ENCODE measurements at regions not wholly inside any gene's neighbourhood (a gene's known extent, or its start where the extent isn't known, plus 50 kb on each side); places are given as distances from the start of the nearest gene placed in this dataset.

GRCh38 chr18:65145312-65145711 is 605.5 kb upstream of the CDH7 start:
- no peak for DNase-seq (ENCODE audit: low spot score)

GRCh38 chr18:65133610-65134009 is 617.2 kb upstream of the CDH7 start:
- H3K4me3 Mint-ChIP-seq, result no peak overlapping the region
- ATAC-seq (no peak), DNase-seq (ENCODE audit: low spot score) (no peak)
- H3K4me1 Mint-ChIP-seq, result no peaks in the 10 kb centered on the region
- ChIA-PET POLR2A (no interaction called here), CTCF (no interaction called here)
- no peaks in the 10 kb centered on the region for H3K36me3 Mint-ChIP-seq
- H3K9me3 Mint-ChIP-seq, result peaks cover 6% of the 10 kb centered on the region; the same call in 1 of the 2 replicates
- no peak for TF ChIP-seq MAX (CRISPR knock-in tag; IDR thresholded peaks at IDR 0.05)
- no peak for TF ChIP-seq CDX4 (CRISPR knock-in tag; IDR thresholded peaks at IDR 0.05; ENCODE audit: borderline replicate concordance)
- no peak for TF ChIP-seq IRF1 (CRISPR knock-in tag; IDR thresholded peaks at IDR 0.05)
- TF ChIP-seq ZNF281 (CRISPR knock-in tag; IDR thresholded peaks at IDR 0.05), result no peak
- TF ChIP-seq ERG (CRISPR knock-in tag; IDR thresholded peaks at IDR 0.05), result no peak
- TF ChIP-seq ZNF425 (CRISPR knock-in tag; conservative IDR thresholded peaks at IDR 0.05), result no peak
- no peak for TF ChIP-seq IRF2 (CRISPR knock-in tag; IDR thresholded peaks at IDR 0.05; ENCODE audit: borderline replicate concordance, low read depth)
- no peak for TF ChIP-seq PREB (CRISPR knock-in tag; IDR thresholded peaks at IDR 0.05; ENCODE audit: borderline replicate concordance)
- H3K27me3 Mint-ChIP-seq (ENCODE audit: low read depth), result no peaks in the 10 kb centered on the region
- H3K27ac Mint-ChIP-seq, result no peak overlapping the region

More at GRCh38 chr18:65145312-65145711, 605.5 kb upstream of the CDH7 start:
- ATAC-seq, result no peak
- no peak overlapping the region for H3K27ac Mint-ChIP-seq
- no peaks in the 10 kb centered on the region for H3K27me3 Mint-ChIP-seq (ENCODE audit: low read depth)
- ChIA-PET POLR2A (no interaction called here), CTCF (no interaction called here)
- peaks cover 30% of the 10 kb centered on the region for H3K9me3 Mint-ChIP-seq
- H3K36me3 Mint-ChIP-seq, result no peaks in the 10 kb centered on the region
- no peaks in the 10 kb centered on the region for H3K4me1 Mint-ChIP-seq
- no peak overlapping the region for H3K4me3 Mint-ChIP-seq
- no peak for TF ChIP-seq KAT7 (CRISPR knock-in tag; IDR thresholded peaks at IDR 0.05; ENCODE audit: borderline replicate concordance)
- no peak for TF ChIP-seq ZNF423 (CRISPR knock-in tag; IDR thresholded peaks at IDR 0.05)

GRCh38 chr18:65124633-65125032 is 626.2 kb upstream of the CDH7 start:
- Mint-ChIP-seq H3K27me3 (ENCODE audit: low read depth) (no peaks in the 10 kb centered on the region; the same call in none of the 2 replicates), H3K36me3 (peaks cover 32% of the 10 kb centered on the region), H3K4me3 (no peak overlapping the region), H3K9me3 (peaks cover 70% of the 10 kb centered on the region), H3K27ac (no peak overlapping the region), H3K4me1 (no peaks in the 10 kb centered on the region)
- ATAC-seq (no peak), DNase-seq (ENCODE audit: low spot score) (no peak)
- ChIA-PET POLR2A (no interaction called here), CTCF (no interaction called here)
- no peak for TF ChIP-seq NFATC4 (CRISPR knock-in tag; IDR thresholded peaks at IDR 0.05)
- TF ChIP-seq ZNF263 (CRISPR knock-in tag; IDR thresholded peaks at IDR 0.05; ENCODE audit: low read depth), result no peak
- no peak for TF ChIP-seq HMGA2 (CRISPR knock-in tag; IDR thresholded peaks at IDR 0.05)
- TF ChIP-seq GRHL2 (CRISPR knock-in tag; IDR thresholded peaks at IDR 0.05; ENCODE audit: insufficient replicate concordance, severe bottlenecking), result no peak
- TF ChIP-seq TEAD1 (CRISPR knock-in tag; IDR thresholded peaks at IDR 0.05), result no peak
- no peak for TF ChIP-seq PREB (CRISPR knock-in tag; IDR thresholded peaks at IDR 0.05; ENCODE audit: borderline replicate concordance)
- no peak for TF ChIP-seq ERG (CRISPR knock-in tag; IDR thresholded peaks at IDR 0.05)
- TF ChIP-seq SOX15 (CRISPR knock-in tag; IDR thresholded peaks at IDR 0.05), result no peak
- TF ChIP-seq ZNF416 (CRISPR knock-in tag; IDR thresholded peaks at IDR 0.05), result no peak
